ENCODE measurements at regions not wholly inside any gene's neighbourhood (a gene's known extent, or its start where the extent isn't known, plus 50 kb on each side); places are given as distances from the start of the nearest gene placed in this dataset.

- no peak for ATAC-seq
- Histone ChIP-seq H3K9ac (ENCODE audit: low read length) (no peak overlapping the region), H3K79me2 (ENCODE audit: insufficient read depth, low read length) (no peaks in the 10 kb centered on the region), H3K36me3 (ENCODE audit: control insufficient read depth in 1 of 2, insufficient read depth in 2 of 2, low read length in 2 of 2) (no peaks in the 10 kb centered on the region), H3K4me1 (ENCODE audit: control insufficient read depth in 1 of 2, insufficient read depth in 2 of 2, low read length in 2 of 2) (no peaks in the 10 kb centered on the region), H3K4me2 (ENCODE audit: low read length) (no peak overlapping the region), H3K27me3 (ENCODE audit: insufficient read depth, low read length) (no peaks in the 10 kb centered on the region), H3K27ac (ENCODE audit: low read depth, low read length) (no peak overlapping the region), H3K9me2 (ENCODE audit: insufficient read depth) (no peaks in the 10 kb centered on the region; the same call in 1 of the 2 replicates), H4K20me1 (ENCODE audit: insufficient read depth) (no peaks in the 10 kb centered on the region), H2AFZ (ENCODE audit: low read depth, low read length, poor library complexity, severe bottlenecking) (no peak overlapping the region), H3K4me3 (replicated peaks in 1 of 2; ENCODE audit: low read depth in 1 of 2, low read length in 2 of 2) (no peak overlapping the region), H3K9me3 (ENCODE audit: control insufficient read depth in 1 of 2, insufficient read depth in 1 of 2, low read depth in 1 of 2, low read length in 2 of 2) (no peaks in the 10 kb centered on the region)
- ChIA-PET CTCF (no interaction called here), POLR2A (no interaction called here), RAD21 (ENCODE audit: low non-redundant PET in 1 of 2, low total read pairs in 2 of 2, uncharacterized antibody in 2 of 2, unreplicated experiment in 2 of 2) (no interaction called here)
- TF ChIP-seq EZH2 (IDR thresholded peaks at IDR 0.05): no peak
- TF ChIP-seq ZNF274 (IDR thresholded peaks at IDR 0.05; ENCODE audit: low read depth, low read length): no peak
- TF ChIP-seq, protein P1, sequence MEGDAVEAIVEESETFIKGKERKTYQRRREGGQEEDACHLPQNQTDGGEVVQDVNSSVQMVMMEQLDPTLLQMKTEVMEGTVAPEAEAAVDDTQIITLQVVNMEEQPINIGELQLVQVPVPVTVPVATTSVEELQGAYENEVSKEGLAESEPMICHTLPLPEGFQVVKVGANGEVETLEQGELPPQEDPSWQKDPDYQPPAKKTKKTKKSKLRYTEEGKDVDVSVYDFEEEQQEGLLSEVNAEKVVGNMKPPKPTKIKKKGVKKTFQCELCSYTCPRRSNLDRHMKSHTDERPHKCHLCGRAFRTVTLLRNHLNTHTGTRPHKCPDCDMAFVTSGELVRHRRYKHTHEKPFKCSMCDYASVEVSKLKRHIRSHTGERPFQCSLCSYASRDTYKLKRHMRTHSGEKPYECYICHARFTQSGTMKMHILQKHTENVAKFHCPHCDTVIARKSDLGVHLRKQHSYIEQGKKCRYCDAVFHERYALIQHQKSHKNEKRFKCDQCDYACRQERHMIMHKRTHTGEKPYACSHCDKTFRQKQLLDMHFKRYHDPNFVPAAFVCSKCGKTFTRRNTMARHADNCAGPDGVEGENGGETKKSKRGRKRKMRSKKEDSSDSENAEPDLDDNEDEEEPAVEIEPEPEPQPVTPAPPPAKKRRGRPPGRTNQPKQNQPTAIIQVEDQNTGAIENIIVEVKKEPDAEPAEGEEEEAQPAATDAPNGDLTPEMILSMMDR (IDR thresholded peaks at IDR 0.05 in 2 of 3, conservative IDR thresholded peaks at IDR 0.05 in 1 of 3; ENCODE audit: borderline replicate concordance in 1 of 3, insufficient read depth in 1 of 3, low read depth in 2 of 3, low read length in 2 of 3): no peak
- no peak for TF ChIP-seq MAX (IDR thresholded peaks at IDR 0.05)
- no peak for TF ChIP-seq EGR1 (IDR thresholded peaks at IDR 0.05; ENCODE audit: low read depth)
- TF ChIP-seq CEBPB (IDR thresholded peaks at IDR 0.05; ENCODE audit: low read depth): no peak
- TF ChIP-seq RAD21 (IDR thresholded peaks at IDR 0.05; ENCODE audit: low read depth): no peak
- TF ChIP-seq CBX3 (IDR thresholded peaks at IDR 0.05; ENCODE audit: low read depth): no peak
- no TSS peak for BruUV-seq (replicated peaks)
- intact Hi-C loops (cut with micrococcal nuclease): no loop called here
- no peak for DNase-seq (ENCODE audit: low read depth, low spot score)
Measured at GRCh38 chr4:125112536-125112935, 202.2 kb upstream of the FAT4 start.

- no peaks in the 10 kb centered on the region for H3K79me2 ChIP-seq (ENCODE audit: insufficient read depth, low read length)
- H3K9me3 ChIP-seq (ENCODE audit: control insufficient read depth in 1 of 2, insufficient read depth in 1 of 2, low read depth in 1 of 2, low read length in 2 of 2): no peaks in the 10 kb centered on the region
- H3K4me2 ChIP-seq (ENCODE audit: low read length): no peak overlapping the region
- no peak for TF ChIP-seq EZH2phosphoT487 (IDR thresholded peaks at IDR 0.05; ENCODE audit: borderline replicate concordance)
- TF ChIP-seq POLR2A (IDR thresholded peaks at IDR 0.05; ENCODE audit: borderline replicate concordance, extremely low read depth, insufficient read depth, insufficient read length): no peak
- no peak for TF ChIP-seq TCF7L2 (IDR thresholded peaks at IDR 0.05; ENCODE audit: borderline replicate concordance, extremely low read depth, insufficient read depth, insufficient read length)
- no peak for TF ChIP-seq RAD21 (IDR thresholded peaks at IDR 0.05; ENCODE audit: low read depth)
- TF ChIP-seq EZH2 (IDR thresholded peaks at IDR 0.05): no peak
- TF ChIP-seq MAX (IDR thresholded peaks at IDR 0.05): no peak
- TF ChIP-seq, protein P2, sequence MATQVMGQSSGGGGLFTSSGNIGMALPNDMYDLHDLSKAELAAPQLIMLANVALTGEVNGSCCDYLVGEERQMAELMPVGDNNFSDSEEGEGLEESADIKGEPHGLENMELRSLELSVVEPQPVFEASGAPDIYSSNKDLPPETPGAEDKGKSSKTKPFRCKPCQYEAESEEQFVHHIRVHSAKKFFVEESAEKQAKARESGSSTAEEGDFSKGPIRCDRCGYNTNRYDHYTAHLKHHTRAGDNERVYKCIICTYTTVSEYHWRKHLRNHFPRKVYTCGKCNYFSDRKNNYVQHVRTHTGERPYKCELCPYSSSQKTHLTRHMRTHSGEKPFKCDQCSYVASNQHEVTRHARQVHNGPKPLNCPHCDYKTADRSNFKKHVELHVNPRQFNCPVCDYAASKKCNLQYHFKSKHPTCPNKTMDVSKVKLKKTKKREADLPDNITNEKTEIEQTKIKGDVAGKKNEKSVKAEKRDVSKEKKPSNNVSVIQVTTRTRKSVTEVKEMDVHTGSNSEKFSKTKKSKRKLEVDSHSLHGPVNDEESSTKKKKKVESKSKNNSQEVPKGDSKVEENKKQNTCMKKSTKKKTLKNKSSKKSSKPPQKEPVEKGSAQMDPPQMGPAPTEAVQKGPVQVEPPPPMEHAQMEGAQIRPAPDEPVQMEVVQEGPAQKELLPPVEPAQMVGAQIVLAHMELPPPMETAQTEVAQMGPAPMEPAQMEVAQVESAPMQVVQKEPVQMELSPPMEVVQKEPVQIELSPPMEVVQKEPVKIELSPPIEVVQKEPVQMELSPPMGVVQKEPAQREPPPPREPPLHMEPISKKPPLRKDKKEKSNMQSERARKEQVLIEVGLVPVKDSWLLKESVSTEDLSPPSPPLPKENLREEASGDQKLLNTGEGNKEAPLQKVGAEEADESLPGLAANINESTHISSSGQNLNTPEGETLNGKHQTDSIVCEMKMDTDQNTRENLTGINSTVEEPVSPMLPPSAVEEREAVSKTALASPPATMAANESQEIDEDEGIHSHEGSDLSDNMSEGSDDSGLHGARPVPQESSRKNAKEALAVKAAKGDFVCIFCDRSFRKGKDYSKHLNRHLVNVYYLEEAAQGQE (IDR thresholded peaks at IDR 0.05; ENCODE audit: low read depth): no peak
- ChIA-PET RAD21 (ENCODE audit: low non-redundant PET in 1 of 2, low total read pairs in 2 of 2, uncharacterized antibody in 2 of 2, unreplicated experiment in 2 of 2) (no interaction called here), POLR2A (no interaction called here), CTCF (no interaction called here)
- no peaks in the 10 kb centered on the region for H4K20me1 ChIP-seq (ENCODE audit: insufficient read depth)
- ATAC-seq (no peak), DNase-seq (ENCODE audit: low read depth, low spot score) (no peak)
- H3K4me1 ChIP-seq (ENCODE audit: control insufficient read depth in 1 of 2, insufficient read depth in 2 of 2, low read length in 2 of 2): no peaks in the 10 kb centered on the region
- intact Hi-C loops (cut with micrococcal nuclease): no loop called here
- H3K9ac ChIP-seq (ENCODE audit: low read length): no peak overlapping the region
- H3K27me3 ChIP-seq (ENCODE audit: insufficient read depth, low read length): no peaks in the 10 kb centered on the region
- BruUV-seq (replicated peaks): no TSS peak
- no peak overlapping the region for H3K4me3 ChIP-seq (replicated peaks in 1 of 2; ENCODE audit: low read depth in 1 of 2, low read length in 2 of 2)
- no peaks in the 10 kb centered on the region for H3K36me3 ChIP-seq (ENCODE audit: control insufficient read depth in 1 of 2, insufficient read depth in 2 of 2, low read length in 2 of 2)
- no peak overlapping the region for H3K27ac ChIP-seq (ENCODE audit: low read depth, low read length)
- H3K9me2 ChIP-seq (ENCODE audit: insufficient read depth): no peaks in the 10 kb centered on the region; the same call in 1 of the 2 replicates
- H2AFZ ChIP-seq (ENCODE audit: low read depth, low read length, poor library complexity, severe bottlenecking): no peak overlapping the region
Measured at GRCh38 chr4:125111323-125111722, 203.4 kb upstream of the FAT4 start.

Data from HCT116 (cell line).